Body of pancreas (tissue), 4 donors: ENCODE measurements at regions not wholly inside any gene's neighbourhood (a gene's known extent, or its start where the extent isn't known, plus 50 kb on each side); places are given as distances from the start of the nearest gene placed in this dataset.

Source experiments
- CTCF ChIP-seq, 7 experiments: fragments of 450-650 bp in 4 of 7; fragments of 200-600 bp in 3 of 7; sonication (generic) in 3 of 7; IDR thresholded peaks; one replicate each; pipeline ENCODE4 v1.5.1; 2016 to 2019; ENCODE audit warnings: antibody characterized with exemption in 7 of 7
- POLR2A ChIP-seq, 3 donors: fragments of 450-650 bp; IDR thresholded peaks; one replicate each; pipeline ENCODE4 v1.6.1; 2016; ENCODE audit warnings: antibody characterized with exemption in 3 of 3, mild to moderate bottlenecking in 2 of 3

GRCh38 chr7:156175003-156175402 lies 362.7 kb upstream of the SHH start:
- TF ChIP-seq CTCF (IDR thresholded peaks at IDR 0.05) = no peak
- TF ChIP-seq POLR2A (IDR thresholded peaks at IDR 0.05) = no peak
